Loucy (cell line): ENCODE measurements at regions not wholly inside any gene's neighbourhood (a gene's known extent, or its start where the extent isn't known, plus 50 kb on each side); places are given as distances from the start of the nearest gene placed in this dataset.

Experiments
- H2AFZ ChIP-seq: fragments of 200-600 bp; sonication (generic); 2 replicates; pipeline ENCODE4 v1.6.0; 2016; ENCODE audit warnings: antibody characterized with exemption, mild to moderate bottlenecking, low read length, moderate library complexity
- H3F3A ChIP-seq: fragments of 200-600 bp; 2 replicates; pipeline ENCODE4 v1.6.0; 2016; ENCODE audit warnings: antibody characterized with exemption, low read depth, mild to moderate bottlenecking
- H3K27me3 ChIP-seq: fragments of 200-600 bp; sonication (generic); 2 replicates; pipeline ENCODE4 v1.6.1; 2014; ENCODE audit warnings: low read length, mild to moderate bottlenecking; ENCODE audit not compliant: insufficient read depth, poor library complexity, severe bottlenecking
- H3K36me3 ChIP-seq: fragments of 200-600 bp; sonication (generic); 2 replicates; pipeline ENCODE4 v1.6.1; 2016; ENCODE audit warnings: low read length; ENCODE audit not compliant: insufficient read depth
- H3K4me1 ChIP-seq: fragments of 200-600 bp; sonication (generic); 2 replicates; pipeline ENCODE4 v1.5.1; 2014; ENCODE audit warnings: low read length, mild to moderate bottlenecking; ENCODE audit not compliant: insufficient read depth, poor library complexity, severe bottlenecking
- H3K4me2 ChIP-seq: fragments of 200-600 bp; sonication (generic); 2 replicates; pipeline ENCODE4 v1.6.0; 2014; ENCODE audit warnings: antibody characterized with exemption, low read length, low read depth, mild to moderate bottlenecking; ENCODE audit not compliant: poor library complexity, severe bottlenecking
- H3K4me3 ChIP-seq: fragments of 200-600 bp; sonication (generic); 2 replicates; pipeline ENCODE4 v1.5.1; 2014; ENCODE audit warnings: low read length, mild to moderate bottlenecking, mixed read lengths; ENCODE audit not compliant: poor library complexity, severe bottlenecking
- H3K79me2 ChIP-seq: fragments of 200-600 bp; sonication (generic); 2 replicates; pipeline ENCODE4 v1.6.1; 2014; ENCODE audit warnings: low read length; ENCODE audit not compliant: insufficient read depth
- H3K9ac ChIP-seq: fragments of 200-600 bp; sonication (generic); 2 replicates; pipeline ENCODE4 v1.6.0; 2014; ENCODE audit warnings: mild to moderate bottlenecking, low read depth, low read length, moderate library complexity; ENCODE audit not compliant: poor library complexity, severe bottlenecking
- H3K9me2 ChIP-seq: fragments of 200-600 bp; sonication (generic); replicated peaks from 2 replicates; pipeline ENCODE4 v1.6.1; 2016; ENCODE audit warnings: low read depth, low read length, mixed read lengths
- H3K9me3 ChIP-seq: fragments of 200-600 bp; sonication (generic); 2 replicates; pipeline ENCODE4 v1.6.1; 2014; ENCODE audit warnings: mild to moderate bottlenecking, antibody characterized with exemption, low read length, low read depth; ENCODE audit not compliant: insufficient read depth
- H4K20me1 ChIP-seq: fragments of 200-600 bp; sonication (generic); 2 replicates; pipeline ENCODE4 v1.6.0; 2014; ENCODE audit warnings: antibody characterized with exemption, low read length, mild to moderate bottlenecking; ENCODE audit not compliant: insufficient read depth, poor library complexity, severe bottlenecking
- CTCF ChIP-seq: fragments of 200-600 bp; sonication (generic); conservative IDR thresholded peaks from 2 replicates; pipeline ENCODE4 v1.5.1; 2014; ENCODE audit warnings: mild to moderate bottlenecking, antibody characterized with exemption, low read length
- EZH2phosphoT487 ChIP-seq: fragments of 200-600 bp; IDR thresholded peaks from 2 replicates; pipeline ENCODE4 v1.6.1; 2018; ENCODE audit warnings: antibody characterized with exemption, mild to moderate bottlenecking, moderate library complexity, borderline replicate concordance

GRCh38 chr7:83850941-83851340, 202.0 kb upstream of the SEMA3E start:
- H3K79me2 ChIP-seq: no peaks in the 10 kb centered on the region
- H3F3A ChIP-seq: no peaks in the 10 kb centered on the region
- no peaks in the 10 kb centered on the region for H3K9me3 ChIP-seq
- H3K36me3 ChIP-seq: no peaks in the 10 kb centered on the region
- H3K4me1 ChIP-seq: no peaks in the 10 kb centered on the region
- no peak overlapping the region for H3K4me3 ChIP-seq
- H3K9ac ChIP-seq: no peak overlapping the region
- H3K4me2 ChIP-seq: no peak overlapping the region
- no peaks in the 10 kb centered on the region for H4K20me1 ChIP-seq
- no peak overlapping the region for H2AFZ ChIP-seq
- H3K9me2 ChIP-seq: no peaks in the 10 kb centered on the region
- TF ChIP-seq CTCF (no peak), EZH2phosphoT487 (no peak)
- H3K27me3 ChIP-seq: no peaks in the 10 kb centered on the region

DNA sequence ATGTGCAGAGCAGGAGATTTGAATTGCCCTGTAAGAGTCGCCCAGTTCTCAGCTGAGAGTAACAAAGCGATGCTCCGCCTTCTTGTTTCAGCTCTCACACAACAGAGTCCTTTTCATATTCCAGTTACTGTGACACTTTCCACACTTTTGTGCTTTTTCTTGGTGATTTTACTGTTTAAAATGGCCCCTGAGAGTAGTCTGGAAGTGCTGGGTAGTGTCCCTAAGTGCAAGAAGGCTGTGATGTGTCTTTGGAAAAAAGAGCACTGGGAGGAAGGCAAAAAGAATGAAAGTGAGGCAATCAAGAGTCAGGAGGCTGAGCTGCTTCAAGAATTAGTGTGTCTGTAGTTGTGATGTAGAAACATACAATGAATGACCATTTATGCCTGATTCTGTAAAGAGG, 201.2 kb upstream of the SEMA3E start:
- no peaks in the 10 kb centered on the region for H3K36me3 ChIP-seq
- H4K20me1 ChIP-seq: no peaks in the 10 kb centered on the region
- H3K79me2 ChIP-seq: no peaks in the 10 kb centered on the region
- H3K4me1 ChIP-seq: no peaks in the 10 kb centered on the region
- H3K9me3 ChIP-seq: no peaks in the 10 kb centered on the region
- H3K4me2 ChIP-seq: no peak overlapping the region
- H3F3A ChIP-seq: no peaks in the 10 kb centered on the region
- H3K9ac ChIP-seq: no peak overlapping the region
- TF ChIP-seq CTCF (no peak), EZH2phosphoT487 (no peak)
- no peak overlapping the region for H3K4me3 ChIP-seq
- H3K9me2 ChIP-seq: no peaks in the 10 kb centered on the region
- no peaks in the 10 kb centered on the region for H3K27me3 ChIP-seq
- no peak overlapping the region for H2AFZ ChIP-seq

DNA sequence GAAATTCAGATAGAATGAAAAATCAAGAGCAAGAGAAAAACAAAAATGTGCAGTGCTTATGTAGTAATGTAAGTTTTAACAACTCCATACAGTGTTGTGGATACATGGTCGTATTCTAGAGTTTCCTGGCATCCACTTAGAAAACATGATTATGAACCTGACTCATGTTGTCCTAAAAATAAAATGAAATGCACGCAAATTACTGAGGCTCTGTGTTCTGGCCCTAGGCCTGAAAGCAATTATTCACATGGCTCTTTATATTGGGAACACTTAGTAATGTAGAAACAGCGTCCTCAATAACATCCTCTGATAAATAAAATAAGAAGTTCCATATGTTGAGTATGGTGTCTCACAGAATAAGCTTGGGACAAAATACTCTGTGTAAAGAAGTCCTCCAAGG, 200.2 kb upstream of the SEMA3E start:
- no peak overlapping the region for H3K4me2 ChIP-seq
- no peaks in the 10 kb centered on the region for H3K9me3 ChIP-seq
- H3K36me3 ChIP-seq: no peaks in the 10 kb centered on the region
- no peak overlapping the region for H3K9ac ChIP-seq
- no peaks in the 10 kb centered on the region for H3K9me2 ChIP-seq
- no peaks in the 10 kb centered on the region for H3K27me3 ChIP-seq
- no peak overlapping the region for H3K4me3 ChIP-seq
- H2AFZ ChIP-seq: no peak overlapping the region
- H3F3A ChIP-seq: no peaks in the 10 kb centered on the region
- no peaks in the 10 kb centered on the region for H3K79me2 ChIP-seq
- TF ChIP-seq CTCF: no peak
- TF ChIP-seq EZH2phosphoT487: no peak
- no peaks in the 10 kb centered on the region for H3K4me1 ChIP-seq
- H4K20me1 ChIP-seq: no peaks in the 10 kb centered on the region
